ENCODE measurements at regions not wholly inside any gene's neighbourhood (a gene's known extent, or its start where the extent isn't known, plus 50 kb on each side); places are given as distances from the start of the nearest gene placed in this dataset.

GRCh38 chr10:7035126-7035761 is 375.6 kb downstream of the SFMBT2 start (continued):
- TF ChIP-seq, protein P1, sequence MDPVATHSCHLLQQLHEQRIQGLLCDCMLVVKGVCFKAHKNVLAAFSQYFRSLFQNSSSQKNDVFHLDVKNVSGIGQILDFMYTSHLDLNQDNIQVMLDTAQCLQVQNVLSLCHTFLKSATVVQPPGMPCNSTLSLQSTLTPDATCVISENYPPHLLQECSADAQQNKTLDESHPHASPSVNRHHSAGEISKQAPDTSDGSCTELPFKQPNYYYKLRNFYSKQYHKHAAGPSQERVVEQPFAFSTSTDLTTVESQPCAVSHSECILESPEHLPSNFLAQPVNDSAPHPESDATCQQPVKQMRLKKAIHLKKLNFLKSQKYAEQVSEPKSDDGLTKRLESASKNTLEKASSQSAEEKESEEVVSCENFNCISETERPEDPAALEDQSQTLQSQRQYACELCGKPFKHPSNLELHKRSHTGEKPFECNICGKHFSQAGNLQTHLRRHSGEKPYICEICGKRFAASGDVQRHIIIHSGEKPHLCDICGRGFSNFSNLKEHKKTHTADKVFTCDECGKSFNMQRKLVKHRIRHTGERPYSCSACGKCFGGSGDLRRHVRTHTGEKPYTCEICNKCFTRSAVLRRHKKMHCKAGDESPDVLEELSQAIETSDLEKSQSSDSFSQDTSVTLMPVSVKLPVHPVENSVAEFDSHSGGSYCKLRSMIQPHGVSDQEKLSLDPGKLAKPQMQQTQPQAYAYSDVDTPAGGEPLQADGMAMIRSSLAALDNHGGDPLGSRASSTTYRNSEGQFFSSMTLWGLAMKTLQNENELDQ (tag by site-specific recombination; IDR thresholded peaks at IDR 0.05; ENCODE audit: low read depth) = no peak
- no peak for TF ChIP-seq REST (tag by site-specific recombination; IDR thresholded peaks at IDR 0.05)
- TF ChIP-seq ZNF555 (tag by site-specific recombination; conservative IDR thresholded peaks at IDR 0.05) = no peak
- TF ChIP-seq WT1 (tag by site-specific recombination; IDR thresholded peaks at IDR 0.05) = no peak

DNA sequence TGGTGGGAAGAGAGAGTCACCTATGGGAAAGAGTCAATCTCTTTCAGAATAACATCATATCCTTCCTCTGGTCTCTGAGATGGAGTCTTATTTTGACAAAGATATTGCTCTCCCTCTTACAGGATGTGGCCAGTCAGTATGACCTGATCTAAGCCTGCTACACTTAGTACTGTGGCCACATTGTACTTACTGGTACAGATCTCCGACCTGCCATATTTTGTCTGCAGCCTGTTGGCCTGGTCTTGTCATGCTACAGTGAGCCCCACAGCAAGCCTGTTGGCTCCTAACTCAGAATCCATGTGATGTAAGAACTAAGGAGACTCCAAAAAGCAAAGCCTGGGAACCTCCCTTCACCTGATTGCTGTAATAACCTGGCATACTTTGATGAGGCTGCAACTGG is 377.8 kb downstream of the SFMBT2 start:
- Histone ChIP-seq H3K27ac (ENCODE audit: extremely low read depth, low read depth, low read length) (no peak overlapping the region), H3K9me3 (ENCODE audit: control insufficient read depth, insufficient read depth, low read depth, low read length) (no peaks in the 10 kb centered on the region), H3K36me3 (ENCODE audit: control insufficient read depth in 2 of 2, insufficient read depth in 1 of 2, low read length in 2 of 2) (no peaks in the 10 kb centered on the region), H3K4me3 (ENCODE audit: low read depth, low read length) (no peak overlapping the region), H3K4me1 (ENCODE audit: control insufficient read depth, insufficient read depth, low read length) (no peaks in the 10 kb centered on the region)
- TF ChIP-seq ZNF10 (tag by site-specific recombination; IDR thresholded peaks at IDR 0.05) (peak; percentile 12; the same call in 1 of the 2 replicates), ZSCAN30 (tag by site-specific recombination; IDR thresholded peaks at IDR 0.05) (no peak)
- ChIA-PET POLR2A (no interaction called here), CTCF (no interaction called here)

- POLR2A ChIA-PET = no interaction called here
- H3K4me3 ChIP-seq (ENCODE audit: low read depth, low read length) = no peak overlapping the region
- no peak for TF ChIP-seq ZNF677 (tag by site-specific recombination; IDR thresholded peaks at IDR 0.05)
- no peak for TF ChIP-seq ZNF473 (tag by site-specific recombination; IDR thresholded peaks at IDR 0.05)
- TF ChIP-seq, protein P2, sequence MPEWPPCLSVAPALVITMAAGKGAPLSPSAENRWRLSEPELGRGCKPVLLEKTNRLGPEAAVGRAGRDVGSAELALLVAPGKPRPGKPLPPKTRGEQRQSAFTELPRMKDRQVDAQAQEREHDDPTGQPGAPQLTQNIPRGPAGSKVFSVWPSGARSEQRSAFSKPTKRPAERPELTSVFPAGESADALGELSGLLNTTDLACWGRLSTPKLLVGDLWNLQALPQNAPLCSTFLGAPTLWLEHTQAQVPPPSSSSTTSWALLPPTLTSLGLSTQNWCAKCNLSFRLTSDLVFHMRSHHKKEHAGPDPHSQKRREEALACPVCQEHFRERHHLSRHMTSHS (tag by site-specific recombination; IDR thresholded peaks at IDR 0.05) = no peak
- TF ChIP-seq, protein P3, sequence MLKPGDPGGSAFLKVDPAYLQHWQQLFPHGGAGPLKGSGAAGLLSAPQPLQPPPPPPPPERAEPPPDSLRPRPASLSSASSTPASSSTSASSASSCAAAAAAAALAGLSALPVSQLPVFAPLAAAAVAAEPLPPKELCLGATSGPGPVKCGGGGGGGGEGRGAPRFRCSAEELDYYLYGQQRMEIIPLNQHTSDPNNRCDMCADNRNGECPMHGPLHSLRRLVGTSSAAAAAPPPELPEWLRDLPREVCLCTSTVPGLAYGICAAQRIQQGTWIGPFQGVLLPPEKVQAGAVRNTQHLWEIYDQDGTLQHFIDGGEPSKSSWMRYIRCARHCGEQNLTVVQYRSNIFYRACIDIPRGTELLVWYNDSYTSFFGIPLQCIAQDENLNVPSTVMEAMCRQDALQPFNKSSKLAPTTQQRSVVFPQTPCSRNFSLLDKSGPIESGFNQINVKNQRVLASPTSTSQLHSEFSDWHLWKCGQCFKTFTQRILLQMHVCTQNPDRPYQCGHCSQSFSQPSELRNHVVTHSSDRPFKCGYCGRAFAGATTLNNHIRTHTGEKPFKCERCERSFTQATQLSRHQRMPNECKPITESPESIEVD (tag by site-specific recombination; IDR thresholded peaks at IDR 0.05) = no peak
- TF ChIP-seq ZNF48 (tag by site-specific recombination; IDR thresholded peaks at IDR 0.05) = no peak
- no peak for TF ChIP-seq ZNF514 (tag by site-specific recombination; IDR thresholded peaks at IDR 0.05)
- TF ChIP-seq ZSCAN16 (tag by site-specific recombination; IDR thresholded peaks at IDR 0.05) = no peak
- TF ChIP-seq ZXDB (tag by site-specific recombination; IDR thresholded peaks at IDR 0.05) = no peak
- no peak for TF ChIP-seq ZNF549 (tag by site-specific recombination; IDR thresholded peaks at IDR 0.05)
- no peak for TF ChIP-seq GLIS2 (tag by site-specific recombination; IDR thresholded peaks at IDR 0.05)
- TF ChIP-seq, protein P1 (tag by site-specific recombination; IDR thresholded peaks at IDR 0.05; ENCODE audit: low read depth) = no peak
- TF ChIP-seq SP3 (tag by site-specific recombination; IDR thresholded peaks at IDR 0.05) = no peak
- no peaks in the 10 kb centered on the region for H3K36me3 ChIP-seq (ENCODE audit: control insufficient read depth in 2 of 2, insufficient read depth in 1 of 2, low read length in 2 of 2)
- no peaks in the 10 kb centered on the region for H3K4me1 ChIP-seq (ENCODE audit: control insufficient read depth, insufficient read depth, low read length)
- no peaks in the 10 kb centered on the region for H3K9me3 ChIP-seq (ENCODE audit: control insufficient read depth, insufficient read depth, low read depth, low read length)
- no peak overlapping the region for H3K27ac ChIP-seq (ENCODE audit: extremely low read depth, low read depth, low read length)
- CTCF ChIA-PET = interaction anchor here (0.6 kb wide), 2 partner anchors 62 to 687 kb away, joined by 3 to 6 read pairs; no protein-coding TSS in a partner anchor
These were observed 380.5 kb downstream of the SFMBT2 start for GRCh38 chr10:7030134-7030855.

Data from HEK293 (cell line).